CD1c-positive myeloid dendritic cell (primary cell): ENCODE measurements at regions not wholly inside any gene's neighbourhood (a gene's known extent, or its start where the extent isn't known, plus 50 kb on each side); places are given as distances from the start of the nearest gene placed in this dataset.
A peak's percentile ranks its signal among the peaks of the same experiment; 100 is the strongest.
"Not testable (repeated sequence)": the region's sequence is repeated elsewhere in the genome, so short reads cannot be mapped to it uniquely, and the experiment has no call there.

Experiments used
- DNase-seq: peaks from one replicate; pipeline ENCODE4 v3.0.0-alpha.2; 2016; ENCODE audit errors: extremely low spot score

- no peak for DNase-seq
Measured at GRCh38 chr2:216775043-216775453, 79.7 kb upstream of the IGFBP5 start.

DNA sequence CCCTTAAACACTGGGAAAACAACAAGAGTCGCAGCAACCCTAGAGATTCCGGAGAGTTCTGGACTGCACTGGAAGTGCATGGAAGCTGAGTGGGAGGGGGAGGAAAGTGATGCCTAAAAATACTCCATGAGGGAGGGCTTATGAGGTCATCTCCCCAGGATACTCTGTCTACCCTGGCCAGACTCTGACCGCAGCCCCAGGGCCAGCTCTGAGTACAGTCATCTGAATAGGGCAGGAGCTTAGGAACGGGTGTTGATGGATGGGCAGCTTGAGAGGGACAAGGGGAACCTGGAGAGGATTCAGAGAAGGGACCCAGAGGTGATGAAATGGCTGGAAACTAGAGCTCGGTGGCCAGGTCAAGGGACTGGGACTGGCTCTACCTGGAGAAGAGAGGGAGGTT, 79.3 kb upstream of the IGFBP5 start:
- no peak for DNase-seq

DNA sequence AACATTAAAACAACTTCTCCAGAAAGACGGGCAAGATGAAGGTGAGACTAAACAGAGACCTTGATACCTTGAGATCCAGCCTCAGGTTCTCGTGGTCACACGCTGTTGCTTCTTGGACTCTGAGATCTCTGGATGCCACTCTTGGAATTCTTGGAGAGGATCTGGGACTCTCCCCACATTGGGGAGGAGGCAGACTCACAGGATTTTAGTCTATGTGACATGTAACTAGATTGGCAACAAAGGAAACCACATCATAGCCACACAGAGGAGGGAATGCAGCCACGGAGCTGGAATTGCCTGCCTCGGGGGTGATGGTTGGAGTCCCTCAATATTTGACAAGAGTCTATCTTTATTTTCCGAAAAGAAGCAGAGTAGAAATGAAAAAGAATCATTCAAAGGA, 78.8 kb upstream of the IGFBP5 start:
- DNase-seq = no peak

DNA sequence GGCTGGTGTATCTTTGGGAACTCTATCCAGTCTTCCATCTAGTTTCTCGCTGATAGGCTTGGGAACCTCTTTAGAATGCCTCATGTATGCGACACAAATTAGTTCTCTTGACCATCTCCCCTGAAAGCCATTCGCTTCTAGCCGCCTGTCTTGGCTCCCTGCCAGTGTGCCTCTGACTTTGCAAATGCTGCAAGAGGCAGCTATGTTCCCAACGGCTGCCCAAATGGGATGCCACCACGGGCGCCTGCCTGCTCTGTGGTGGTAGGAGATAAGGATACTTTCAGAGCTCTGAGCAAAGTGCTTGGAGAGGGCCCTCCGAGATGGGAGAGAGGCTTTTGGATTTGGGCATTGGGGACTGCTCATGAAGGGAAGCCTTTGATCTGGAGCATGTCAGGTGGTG, 77.7 kb upstream of the IGFBP5 start:
- DNase-seq = no peak

GRCh38 chr2:216770717-216771116, 75.4 kb upstream of the IGFBP5 start:
- DNase-seq = peak; percentile 7

GRCh38 chr2:216770050-216770449, 74.7 kb upstream of the IGFBP5 start:
- no peak for DNase-seq

DNA sequence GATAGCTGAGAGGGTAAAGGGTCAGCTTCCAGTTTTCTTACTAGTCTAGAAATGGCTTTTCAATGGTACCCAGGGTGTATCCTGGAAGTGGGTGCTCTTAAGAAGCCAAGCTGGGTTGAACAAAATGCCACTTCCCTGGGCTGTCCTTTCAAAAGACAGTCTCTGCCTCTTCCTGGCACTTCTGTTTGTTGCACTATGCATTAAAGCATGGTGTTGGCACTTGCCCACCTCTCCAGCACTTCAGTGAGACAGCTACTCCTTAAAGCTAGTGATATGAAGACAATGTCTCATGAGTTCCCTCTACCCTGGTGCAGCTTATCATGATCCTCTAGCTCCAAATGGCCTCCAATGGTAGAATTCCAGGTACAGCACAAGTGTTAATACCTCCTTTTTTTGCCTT, 74.3 kb upstream of the IGFBP5 start:
- no peak for DNase-seq

DNA sequence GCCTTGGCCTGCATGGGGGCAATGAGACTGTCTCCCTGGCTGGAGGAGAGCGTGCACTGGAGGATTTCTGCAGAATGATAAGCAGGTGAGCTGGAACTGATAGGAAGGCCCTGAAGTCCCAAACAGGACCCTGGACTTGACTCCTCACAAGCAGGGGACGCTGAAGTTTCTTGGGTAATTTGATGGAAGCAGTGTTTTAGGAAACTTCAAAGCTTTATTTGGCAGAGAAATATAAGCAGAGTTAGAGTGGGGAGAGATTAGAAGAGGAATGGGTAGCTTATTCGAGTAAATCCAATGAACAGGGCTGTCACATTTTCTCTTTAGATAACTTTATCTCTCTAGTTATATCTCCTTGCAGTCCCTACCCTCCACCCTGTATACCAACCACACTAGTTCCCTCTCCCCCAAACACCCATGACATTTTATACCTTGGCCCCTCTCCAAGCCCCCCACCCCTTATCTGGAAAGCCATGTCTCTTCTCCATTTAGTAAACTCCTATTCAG, 73.6 kb upstream of the IGFBP5 start:
- DNase-seq = no peak

- no peak for DNase-seq
Measured at GRCh38 chr2:216765761-216766262, 70.5 kb upstream of the IGFBP5 start.

- DNase-seq = no peak
Measured at GRCh38 chr2:216763396-216763795, 68.0 kb upstream of the IGFBP5 start.

GRCh38 chr2:216761809-216762208, 66.5 kb upstream of the IGFBP5 start:
- no peak for DNase-seq

DNA sequence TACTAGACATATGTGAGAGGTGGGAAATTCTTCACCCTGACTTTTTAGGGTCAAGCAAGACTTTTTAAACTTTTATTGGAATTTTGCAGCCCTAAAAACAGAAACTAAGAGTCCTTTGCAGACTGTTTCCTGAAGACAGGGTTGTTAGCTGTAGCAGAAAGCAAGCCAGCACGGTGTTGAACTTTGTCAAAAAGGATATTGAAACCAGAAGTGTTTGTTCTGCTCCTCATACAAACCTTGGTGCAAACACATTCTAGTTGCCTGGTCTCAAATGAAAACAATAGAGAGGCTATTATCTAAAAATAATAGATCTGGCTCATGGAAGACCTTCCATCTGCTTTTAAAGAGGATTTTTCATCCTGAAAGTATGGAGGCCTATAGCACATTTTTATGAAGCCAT, 65.8 kb upstream of the IGFBP5 start:
- no peak for DNase-seq

GRCh38 chr2:216758256-216759155, 63.2 kb upstream of the IGFBP5 start:
- DNase-seq = no peak

GRCh38 chr2:216757532-216757931, 62.2 kb upstream of the IGFBP5 start:
- DNase-seq = peak; percentile 4

DNA sequence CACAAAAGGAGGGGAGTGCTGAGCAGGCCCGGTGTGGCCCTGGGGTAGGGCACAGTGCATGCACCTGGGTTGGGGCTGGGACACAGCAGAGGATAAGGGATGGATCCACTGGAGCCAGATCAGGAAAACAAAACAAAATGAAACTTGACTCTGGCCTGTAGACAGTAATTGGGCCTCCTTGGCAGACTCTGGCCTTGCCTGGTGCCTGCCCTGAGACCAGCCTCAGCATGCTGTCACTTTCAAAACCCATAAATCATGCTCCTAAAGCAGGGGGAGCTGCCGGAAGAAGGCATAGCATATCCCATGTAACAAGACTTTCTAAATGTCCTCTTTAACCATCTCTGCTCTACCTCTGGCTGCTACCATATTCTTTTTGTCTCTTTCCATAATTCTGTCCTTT, 61.1 kb upstream of the IGFBP5 start:
- no peak for DNase-seq

- DNase-seq = no peak
Measured at GRCh38 chr2:216754812-216755211, 59.5 kb upstream of the IGFBP5 start.

GRCh38 chr2:216754336-216754735, 59.0 kb upstream of the IGFBP5 start:
- DNase-seq = no peak

DNA sequence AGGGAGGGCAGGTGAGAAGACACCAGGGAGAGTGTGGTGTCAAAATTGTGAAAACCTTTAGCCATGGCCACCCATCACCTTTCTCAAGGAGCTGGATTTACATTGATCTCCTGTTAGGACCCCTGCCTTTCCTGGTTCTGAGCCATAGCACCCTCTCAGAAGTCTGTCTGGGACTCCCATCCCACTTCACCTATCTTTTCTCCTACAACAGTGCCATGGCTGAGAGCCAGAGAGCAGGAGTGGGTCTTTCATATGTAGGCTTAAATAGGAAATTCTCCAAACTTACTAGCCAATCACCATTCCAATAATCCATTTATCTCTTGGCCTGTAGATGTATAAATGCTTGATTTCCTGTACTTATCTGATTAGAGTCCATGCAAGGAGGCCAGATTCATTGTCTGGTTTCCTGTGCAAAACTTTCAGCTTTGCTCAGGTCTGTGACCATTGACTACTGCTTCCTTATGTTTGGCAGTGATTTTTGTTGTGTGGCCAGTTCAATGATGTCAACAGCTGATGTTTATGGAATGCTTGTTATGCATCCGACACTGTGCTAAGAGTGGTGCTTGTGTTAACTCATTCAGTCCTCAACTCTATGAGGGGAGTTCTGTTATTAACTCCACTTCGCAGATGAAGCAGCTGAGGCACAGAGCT, 57.6 kb upstream of the IGFBP5 start:
- no peak for DNase-seq

GRCh38 chr2:216750750-216751149, 55.4 kb upstream of the IGFBP5 start:
- DNase-seq = not testable (repeated sequence)

GRCh38 chr2:216746268-216746667, 50.9 kb upstream of the IGFBP5 start:
- DNase-seq = not testable (repeated sequence)

GRCh38 chr2:216745453-216745852, 50.1 kb upstream of the IGFBP5 start:
- no peak for DNase-seq
